ENCODE measurements at regions not wholly inside any gene's neighbourhood (a gene's known extent, or its start where the extent isn't known, plus 50 kb on each side); places are given as distances from the start of the nearest gene placed in this dataset.

DNA sequence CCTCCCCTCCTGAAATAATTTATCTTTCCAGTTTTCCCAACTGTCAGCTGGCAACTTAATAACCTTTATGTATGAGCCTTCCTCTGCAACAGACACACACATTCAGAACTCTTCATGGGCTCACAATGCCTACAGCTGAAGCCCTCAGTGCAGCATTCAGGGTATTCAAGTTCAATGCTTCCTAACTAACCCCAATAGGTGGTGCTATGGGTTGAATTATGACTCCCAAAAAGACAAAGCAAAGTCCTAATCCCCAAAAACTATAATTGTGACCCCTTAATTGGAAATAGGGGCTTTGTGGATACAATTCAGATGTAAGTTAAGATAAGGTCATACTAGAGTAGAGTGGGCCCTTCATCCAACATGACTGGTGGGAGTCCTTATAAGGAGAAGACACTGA is 202.2 kb downstream of the SUCLA2 start:
- no peak for TF ChIP-seq ZNF274 (IDR thresholded peaks at IDR 0.05; ENCODE audit: low read depth, low read length)

DNA sequence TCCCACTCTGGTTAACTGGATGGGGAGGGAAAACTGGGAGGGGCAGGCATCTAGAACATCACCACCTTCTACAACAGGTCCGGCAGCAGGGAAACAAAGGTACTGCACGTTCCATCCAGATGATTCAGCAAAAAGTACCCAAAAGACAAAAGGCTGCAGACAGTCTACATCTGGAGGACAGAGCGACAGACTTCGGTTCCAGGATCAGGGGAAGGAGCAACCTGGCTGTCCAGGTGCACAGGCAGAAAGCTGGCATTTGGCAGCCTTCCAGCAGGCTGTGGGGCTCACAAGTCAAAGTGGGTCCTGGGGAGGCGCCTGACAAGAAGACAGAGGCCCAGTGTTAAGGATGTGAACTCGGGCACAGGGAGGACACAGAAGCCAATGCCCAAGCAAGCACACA is 202.9 kb downstream of the SUCLA2 start:
- no peak for TF ChIP-seq ZNF274 (IDR thresholded peaks at IDR 0.05; ENCODE audit: low read depth, low read length)

More for the DNA sequence above, 202.2 kb downstream of the SUCLA2 start:
- no peak overlapping the region for H3K4me3 ChIP-seq (ENCODE audit: low read length)

DNA sequence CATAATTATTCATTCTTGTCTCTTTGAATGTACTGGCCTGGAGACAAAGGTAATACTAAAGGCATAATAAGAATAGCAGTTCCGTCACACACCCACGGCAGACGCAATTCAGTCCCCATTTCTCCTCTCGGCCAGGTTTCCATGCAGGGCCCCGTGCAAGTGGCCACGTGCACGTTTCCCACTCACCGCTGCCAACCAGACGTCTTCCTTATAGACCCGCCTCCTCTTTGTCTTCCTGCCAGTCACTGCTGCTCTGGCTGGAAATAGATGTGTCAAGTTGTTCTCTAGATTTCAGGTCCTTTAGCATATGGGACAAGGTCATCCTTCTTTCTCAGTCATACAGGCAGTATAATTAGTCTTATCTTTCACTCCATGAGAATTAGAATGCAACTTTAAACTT is 204.3 kb downstream of the SUCLA2 start:
- H3K4me3 ChIP-seq (ENCODE audit: low read length) = no peak overlapping the region
- TF ChIP-seq ZNF274 (IDR thresholded peaks at IDR 0.05; ENCODE audit: low read depth, low read length) = no peak

More for the DNA sequence above, 202.9 kb downstream of the SUCLA2 start:
- H3K4me3 ChIP-seq (ENCODE audit: low read length) = no peak overlapping the region

DNA sequence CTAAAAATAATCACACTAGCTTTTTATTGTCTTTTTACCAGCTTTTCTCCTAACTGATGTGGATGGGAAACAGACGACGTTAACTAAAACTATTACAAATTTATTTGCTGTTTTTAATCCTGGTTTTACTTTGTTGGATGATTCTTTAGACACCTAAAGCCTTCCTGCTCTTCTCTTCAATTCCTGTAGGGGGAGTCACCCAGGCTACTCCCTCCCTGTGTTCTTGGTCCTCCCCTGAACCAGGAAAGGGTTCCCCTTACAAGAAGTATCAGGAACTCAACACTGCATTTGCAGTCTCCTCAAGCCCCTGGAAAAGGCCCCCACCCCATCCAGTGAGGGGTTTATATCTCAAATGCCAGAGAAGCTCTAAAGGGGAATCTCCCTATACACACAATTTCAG is 206.1 kb downstream of the SUCLA2 start:
- no peak for TF ChIP-seq ZNF274 (IDR thresholded peaks at IDR 0.05; ENCODE audit: low read depth, low read length)
- no peak overlapping the region for H3K4me3 ChIP-seq (ENCODE audit: low read length)

DNA sequence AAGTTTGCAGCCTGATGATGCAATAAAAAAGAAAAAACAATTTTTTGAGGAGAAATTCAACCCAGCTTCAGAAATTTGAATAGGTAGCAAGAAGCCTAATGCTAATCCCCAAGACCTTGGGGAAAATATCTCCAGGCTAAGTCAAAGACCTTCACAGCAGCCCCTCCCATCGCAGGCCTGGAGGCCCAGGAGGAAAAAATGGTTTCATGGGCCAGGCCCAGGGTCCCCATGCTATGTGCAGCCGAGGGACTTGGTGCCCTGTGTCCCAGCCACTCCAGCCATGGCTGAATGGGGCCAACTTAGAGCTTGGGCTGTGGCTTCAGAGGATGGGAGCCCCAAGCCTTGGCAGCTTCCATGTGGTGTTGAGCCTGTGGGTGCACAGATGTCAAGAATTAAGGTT is 210.3 kb downstream of the SUCLA2 start:
- no peak for TF ChIP-seq ZNF274 (IDR thresholded peaks at IDR 0.05; ENCODE audit: low read depth, low read length)
- H3K4me3 ChIP-seq (ENCODE audit: low read length) = no peak overlapping the region

DNA sequence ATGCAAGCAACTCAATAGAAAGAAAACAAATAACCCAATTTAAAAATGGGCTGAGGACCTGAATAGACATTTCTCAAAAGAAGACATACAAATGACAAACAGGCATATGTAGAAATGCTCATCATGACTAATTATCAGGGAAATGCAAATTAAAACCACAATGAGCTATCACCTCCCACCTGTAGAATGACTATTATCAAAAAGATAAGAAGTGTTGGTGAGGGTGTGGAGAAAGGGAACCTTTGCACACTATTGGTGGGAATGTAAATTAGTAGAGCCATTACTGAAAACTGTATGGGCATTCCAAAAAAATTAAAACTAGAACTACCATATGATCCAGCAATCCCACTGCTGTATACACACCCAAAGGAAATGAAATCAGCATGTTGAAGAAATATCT is 212.2 kb downstream of the SUCLA2 start:
- no peak for TF ChIP-seq ZNF274 (IDR thresholded peaks at IDR 0.05; ENCODE audit: low read depth, low read length)
- H3K4me3 ChIP-seq (ENCODE audit: low read length) = no peak overlapping the region

DNA sequence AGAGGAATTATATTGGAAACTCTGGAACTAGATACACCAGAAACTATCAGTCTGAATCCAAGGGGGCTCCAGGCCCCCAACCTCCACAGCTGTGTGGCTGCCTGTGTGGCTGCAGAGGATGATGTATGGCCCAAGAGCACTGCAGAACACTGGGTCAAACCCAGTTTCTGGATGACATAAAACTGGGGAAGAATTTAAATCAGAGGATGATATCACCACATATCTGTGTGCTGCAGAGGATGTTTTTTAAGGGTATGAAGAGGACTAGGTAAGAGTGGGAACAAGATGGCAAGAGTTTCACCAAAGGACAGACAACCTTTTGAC is 226.4 kb downstream of the SUCLA2 start:
- no peak overlapping the region for H3K4me3 ChIP-seq (ENCODE audit: low read length)
- no peak for TF ChIP-seq ZNF274 (IDR thresholded peaks at IDR 0.05; ENCODE audit: low read depth, low read length)

DNA sequence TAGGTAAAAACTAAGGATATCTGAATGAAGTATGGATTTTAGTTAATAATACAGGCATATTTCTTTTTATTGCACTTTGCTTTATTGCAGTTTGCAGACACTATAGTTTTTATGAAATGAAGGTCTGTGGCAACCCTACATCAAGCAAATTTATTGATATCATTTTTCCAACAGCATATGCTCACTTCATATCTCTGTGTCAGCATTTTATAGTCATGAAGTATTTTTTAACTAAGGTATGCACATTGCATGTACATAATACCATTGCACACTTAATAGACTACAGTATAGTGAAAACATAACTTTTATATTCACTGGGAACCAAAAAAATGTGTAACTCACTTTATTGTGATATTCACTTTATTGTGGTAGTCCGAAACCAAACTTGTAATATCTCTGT is 236.3 kb downstream of the SUCLA2 start:
- no peak overlapping the region for H3K4me3 ChIP-seq (ENCODE audit: low read length)
- TF ChIP-seq ZNF274 (IDR thresholded peaks at IDR 0.05; ENCODE audit: low read depth, low read length) = no peak

DNA sequence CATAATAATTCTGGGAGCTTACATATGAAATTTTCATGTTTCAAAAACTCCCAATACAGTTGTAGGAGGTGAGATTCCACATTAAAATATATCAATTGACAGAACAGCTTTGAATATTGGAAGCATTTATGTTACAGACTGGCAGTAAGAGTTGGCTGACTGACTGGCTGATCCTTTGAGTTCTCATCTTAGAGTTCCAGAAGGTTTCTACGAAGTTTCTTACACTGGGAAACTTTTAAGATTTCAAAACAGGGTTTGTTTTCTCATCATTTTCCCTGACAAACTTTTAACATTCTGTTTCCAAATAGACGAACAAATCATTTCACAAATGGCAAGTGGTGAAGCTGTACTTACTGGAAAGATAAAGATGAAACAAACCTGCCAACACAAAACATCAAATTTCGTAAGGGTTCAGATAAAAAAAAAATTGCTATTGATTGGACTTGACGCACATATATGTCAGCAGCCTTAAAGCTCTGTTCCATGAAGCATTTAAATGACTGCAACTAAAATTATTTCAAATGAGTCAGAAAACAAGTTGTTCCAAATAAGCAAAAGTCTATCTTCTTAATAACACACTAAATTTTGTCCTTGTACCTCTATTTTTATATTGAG is 243.5 kb downstream of the SUCLA2 start:
- no peak overlapping the region for H3K4me3 ChIP-seq (ENCODE audit: low read length)
- no peak for TF ChIP-seq ZNF274 (IDR thresholded peaks at IDR 0.05; ENCODE audit: low read depth, low read length)

DNA sequence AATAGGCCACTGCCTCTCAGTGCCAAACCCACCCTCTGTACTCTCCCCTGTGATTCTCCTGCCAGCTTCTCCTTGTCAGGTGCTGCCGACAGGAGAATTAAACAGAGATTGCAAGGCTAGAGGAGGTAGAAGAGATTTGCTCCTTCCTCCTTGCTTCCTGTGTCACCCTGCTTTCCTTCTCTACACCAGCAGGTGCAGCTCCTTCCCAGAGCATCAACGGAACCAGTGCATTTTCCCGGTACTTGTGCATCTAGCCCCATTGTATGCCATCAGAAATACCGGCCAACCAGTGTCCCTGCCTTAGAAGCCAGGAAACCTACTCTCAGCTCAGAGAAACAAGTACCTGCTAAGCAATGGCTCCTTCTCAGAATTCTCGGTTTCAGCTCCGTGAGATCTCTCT is 253.2 kb downstream of the SUCLA2 start:
- no peak for TF ChIP-seq ZNF274 (IDR thresholded peaks at IDR 0.05; ENCODE audit: low read depth, low read length)
- no peak overlapping the region for H3K4me3 ChIP-seq (ENCODE audit: low read length)

DNA sequence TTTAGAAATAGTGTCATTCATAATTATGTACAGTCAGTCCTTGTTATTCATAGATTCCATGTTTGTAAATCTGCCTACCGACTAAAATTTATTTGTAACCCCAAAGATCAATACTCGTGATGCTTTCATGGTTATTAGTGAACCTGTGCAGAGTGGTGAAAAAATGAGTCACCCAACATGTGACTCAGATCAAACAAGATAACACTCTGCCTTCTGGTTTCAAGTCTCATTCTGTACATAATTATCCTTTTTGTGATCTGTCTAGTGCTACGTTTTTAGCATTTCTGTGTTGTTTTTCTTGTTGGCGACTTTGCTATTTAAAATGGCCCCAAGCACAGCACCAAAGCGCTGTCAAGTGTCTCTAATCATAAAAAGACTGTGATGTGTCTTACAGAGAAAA is 274.7 kb downstream of the SUCLA2 start:
- no peak overlapping the region for H3K4me3 ChIP-seq (ENCODE audit: low read length)
- TF ChIP-seq ZNF274 (IDR thresholded peaks at IDR 0.05; ENCODE audit: low read depth, low read length) = no peak

DNA sequence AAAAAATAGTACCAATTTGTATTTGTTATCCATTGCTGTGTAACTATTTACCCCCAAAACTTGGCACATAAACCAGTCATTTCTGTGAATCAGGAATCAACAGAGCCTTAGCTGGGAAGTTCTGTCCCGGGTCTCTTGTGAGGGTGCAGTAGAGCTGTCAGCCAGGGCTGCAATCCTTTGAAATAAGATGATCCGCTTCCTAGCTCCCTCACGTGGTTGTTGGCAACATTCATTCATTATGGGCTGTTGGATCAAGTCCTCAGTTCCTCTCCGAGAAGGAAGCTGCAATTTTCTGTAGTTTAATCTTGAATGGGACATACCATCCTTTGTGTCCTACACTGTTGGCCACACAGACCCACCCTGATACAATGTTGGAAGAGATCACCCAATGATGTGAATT is 277.2 kb downstream of the SUCLA2 start:
- TF ChIP-seq ZNF274 (IDR thresholded peaks at IDR 0.05; ENCODE audit: low read depth, low read length) = no peak
- no peak overlapping the region for H3K4me3 ChIP-seq (ENCODE audit: low read length)

DNA sequence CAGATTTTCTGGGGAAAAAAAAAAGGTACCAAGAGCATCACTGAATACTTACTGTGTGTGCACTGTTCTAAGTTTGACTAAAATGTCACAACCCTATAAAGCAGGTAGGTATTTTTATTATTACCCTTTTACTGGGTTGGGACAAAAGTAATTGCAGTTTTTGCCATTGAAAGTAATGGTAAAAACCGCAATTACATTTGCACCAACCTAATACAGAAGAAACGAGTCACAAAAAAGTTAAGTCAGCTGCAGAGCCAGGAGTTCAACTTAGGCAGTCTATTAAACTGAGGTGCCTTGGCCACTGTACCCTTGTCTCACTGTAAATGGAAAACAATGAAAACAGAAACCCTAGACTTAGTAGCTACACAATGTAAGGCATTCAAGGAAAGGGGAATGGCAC is 281.9 kb downstream of the SUCLA2 start:
- H3K4me3 ChIP-seq (ENCODE audit: low read length) = no peak overlapping the region
- no peak for TF ChIP-seq ZNF274 (IDR thresholded peaks at IDR 0.05; ENCODE audit: low read depth, low read length)

DNA sequence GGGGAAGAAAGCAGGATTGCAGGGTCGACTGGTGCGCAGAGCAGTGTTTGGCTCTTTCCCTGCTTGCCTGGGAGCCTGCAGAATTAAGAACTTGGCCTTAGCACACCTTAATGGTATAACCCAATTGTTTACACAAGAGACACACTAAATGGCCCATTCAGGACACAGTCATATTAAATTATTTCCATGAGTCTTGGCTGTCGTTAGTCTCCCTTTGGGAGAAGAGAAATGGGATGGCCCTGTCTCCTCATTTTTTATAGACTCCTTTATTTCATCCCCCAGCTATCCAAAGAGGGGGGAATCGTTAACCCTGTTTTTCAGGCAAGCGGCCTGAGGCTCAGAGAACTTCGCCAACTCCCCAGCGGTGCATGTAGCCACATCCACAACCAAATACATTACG is 282.5 kb downstream of the SUCLA2 start:
- no peak for TF ChIP-seq ZNF274 (IDR thresholded peaks at IDR 0.05; ENCODE audit: low read depth, low read length)
- H3K4me3 ChIP-seq (ENCODE audit: low read length) = no peak overlapping the region

DNA sequence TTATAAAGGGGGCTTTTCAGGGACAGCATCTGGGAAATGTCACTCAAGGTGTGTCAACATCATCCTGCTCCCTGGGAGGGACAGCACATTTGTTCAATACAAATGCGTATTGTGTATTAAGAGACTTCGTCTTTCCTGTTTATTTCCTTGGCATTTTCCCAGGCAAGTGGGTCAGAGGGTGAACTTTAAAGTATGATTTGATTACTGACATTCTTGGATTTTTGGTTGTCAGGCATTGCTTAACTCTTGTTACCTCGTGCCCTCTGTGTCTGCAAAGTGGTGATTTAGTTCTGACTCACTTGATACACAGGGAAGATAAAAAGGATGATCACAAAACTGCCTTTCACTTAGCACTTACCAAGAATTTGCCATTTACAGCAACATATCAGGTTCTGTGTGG is 292.7 kb downstream of the SUCLA2 start:
- no peak overlapping the region for H3K4me3 ChIP-seq (ENCODE audit: low read length)
- no peak for TF ChIP-seq ZNF274 (IDR thresholded peaks at IDR 0.05; ENCODE audit: low read depth, low read length)

DNA sequence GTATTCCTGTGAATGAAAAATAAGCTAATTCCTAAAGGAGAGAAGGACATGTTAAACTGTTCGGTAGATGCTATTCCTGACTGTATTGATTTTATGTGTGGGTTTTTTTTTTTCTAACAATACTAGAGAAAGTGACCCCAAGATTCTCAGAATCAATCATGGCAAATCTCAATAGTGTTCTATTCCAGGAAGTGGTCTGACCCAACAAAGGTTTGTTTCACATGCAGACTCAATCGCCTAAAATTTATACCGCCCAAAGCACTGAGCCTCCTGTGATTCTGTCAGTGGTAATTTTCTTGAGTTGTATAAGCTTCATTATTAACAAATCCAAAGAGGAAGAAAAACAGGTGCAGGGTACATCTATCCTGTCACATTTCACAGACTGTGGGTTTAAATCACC is 293.7 kb downstream of the SUCLA2 start:
- TF ChIP-seq ZNF274 (IDR thresholded peaks at IDR 0.05; ENCODE audit: low read depth, low read length) = no peak
- no peak overlapping the region for H3K4me3 ChIP-seq (ENCODE audit: low read length)

Data from GM08714 (cell line).